Stimulated activated CD4-positive, alpha-beta T cell treated with anti-CD3 and anti-CD28 coated beads, Interleukin-12 subunit alpha, Interleukin-12 subunit beta, amount 100 ng/mL, for 24 hours (primary cell): ENCODE measurements at regions not wholly inside any gene's neighbourhood (a gene's known extent, or its start where the extent isn't known, plus 50 kb on each side); places are given as distances from the start of the nearest gene placed in this dataset.

Source experiments
- DNase-seq, 2 experiments: peaks; one replicate each; pipeline ENCODE4 v3.0.0-alpha.2; 2020; ENCODE audit warnings: low read depth in 2 of 2

- DNase-seq: no peak
These were observed 334.3 kb upstream of the GATB start for GRCh38 chr4:152094970-152095700.

GRCh38 chr4:152091405-152091804, 330.6 kb upstream of the GATB start:
- DNase-seq: no peak

GRCh38 chr4:152090543-152090942, 329.7 kb upstream of the GATB start:
- no peak for DNase-seq

GRCh38 chr4:152089584-152089983, 328.8 kb upstream of the GATB start:
- no peak for DNase-seq

- no peak for DNase-seq
These were observed 326.5 kb upstream of the GATB start for GRCh38 chr4:152087335-152087734.

- no peak for DNase-seq
These were observed 324.9 kb upstream of the GATB start for GRCh38 chr4:152085657-152086056.

- DNase-seq: no peak
These were observed 322.5 kb upstream of the GATB start for GRCh38 chr4:152083338-152083737.

- DNase-seq: no peak
These were observed 320.2 kb upstream of the GATB start for GRCh38 chr4:152081024-152081423.

- no peak for DNase-seq
These were observed 318.9 kb upstream of the GATB start for GRCh38 chr4:152079543-152080293.

- no peak for DNase-seq
These were observed 318.3 kb upstream of the GATB start for GRCh38 chr4:152079079-152079478.

GRCh38 chr4:152077582-152077981, 316.8 kb upstream of the GATB start:
- DNase-seq: no peak

- no peak for DNase-seq
These were observed 314.6 kb upstream of the GATB start for GRCh38 chr4:152075253-152075928.

- DNase-seq: no peak
These were observed 313.8 kb upstream of the GATB start for GRCh38 chr4:152074573-152074972.

- no peak for DNase-seq
These were observed 313.3 kb upstream of the GATB start for GRCh38 chr4:152074088-152074437.

GRCh38 chr4:152073351-152074087, 312.7 kb upstream of the GATB start:
- DNase-seq: no peak

- DNase-seq: no peak
These were observed 312.1 kb upstream of the GATB start for GRCh38 chr4:152072906-152073305.

GRCh38 chr4:152072001-152072485, 311.2 kb upstream of the GATB start:
- DNase-seq: no peak

- DNase-seq: no peak
These were observed 310.0 kb upstream of the GATB start for GRCh38 chr4:152070854-152071253.

GRCh38 chr4:152068866-152069265, 308.1 kb upstream of the GATB start:
- no peak for DNase-seq

GRCh38 chr4:152065545-152065944, 304.7 kb upstream of the GATB start:
- no peak for DNase-seq

- DNase-seq: no peak
These were observed 303.9 kb upstream of the GATB start for GRCh38 chr4:152064753-152065152.

- DNase-seq: no peak
These were observed 303.5 kb upstream of the GATB start for GRCh38 chr4:152064282-152064681.
